Activated T-cell treated with anti-CD3 and anti-CD28 coated beads, Interleukin-2, amount 50 U/mL, for 4 hours (primary cell): ENCODE measurements at regions not wholly inside any gene's neighbourhood (a gene's known extent, or its start where the extent isn't known, plus 50 kb on each side); places are given as distances from the start of the nearest gene placed in this dataset.

ENCODE experiments used
- ATAC-seq, 2 donors: fragments of 200-7000 bp; cut with Tn5 transposase; one replicate each; pipeline ENCODE4 v1.10.0; 2021
- DNase-seq: peaks from one replicate; pipeline ENCODE4 v3.0.0-alpha.2; 2020
- H3K27me3 Mint-ChIP-seq: one replicate; pipeline ENCODE4 v1.8.0; 2021; ENCODE audit warnings: low read depth, mixed read lengths
- H3K36me3 Mint-ChIP-seq: one replicate; pipeline ENCODE4 v1.8.0; 2022; ENCODE audit warnings: mixed read lengths; ENCODE audit not compliant: insufficient read depth
- H3K4me1 Mint-ChIP-seq: one replicate; pipeline ENCODE4 v1.8.0; 2021; ENCODE audit warnings: low read depth, mixed read lengths
- H3K4me3 Mint-ChIP-seq: one replicate; pipeline ENCODE4 v1.8.0; 2021; ENCODE audit warnings: mild to moderate bottlenecking, moderate library complexity, mixed read lengths
- H3K9me3 Mint-ChIP-seq: one replicate; pipeline ENCODE4 v1.8.0; 2021; ENCODE audit warnings: mixed read lengths

- Mint-ChIP-seq H3K36me3 (no peaks in the 10 kb centered on the region), H3K27me3 (no peaks in the 10 kb centered on the region), H3K4me3 (no peak overlapping the region), H3K9me3 (no peaks in the 10 kb centered on the region), H3K4me1 (peaks cover 72% of the 10 kb centered on the region)
- DNase-seq (no peak), ATAC-seq (no peak)
Observed at GRCh38 chr10:3868271-3868664, 83.3 kb upstream of the KLF6 start.

GRCh38 chr10:3867454-3868270 lies 82.7 kb upstream of the KLF6 start:
- H3K4me3 Mint-ChIP-seq = peak overlapping the region; percentile 19
- no peaks in the 10 kb centered on the region for H3K36me3 Mint-ChIP-seq
- H3K27me3 Mint-ChIP-seq = no peaks in the 10 kb centered on the region
- peaks cover 66% of the 10 kb centered on the region for H3K4me1 Mint-ChIP-seq
- ATAC-seq (peak; percentile 79 to 83), DNase-seq (no peak)
- H3K9me3 Mint-ChIP-seq = no peaks in the 10 kb centered on the region

- Mint-ChIP-seq H3K9me3 (no peaks in the 10 kb centered on the region), H3K4me1 (peaks cover 53% of the 10 kb centered on the region), H3K27me3 (no peaks in the 10 kb centered on the region), H3K4me3 (peak overlapping the region; percentile 22), H3K36me3 (no peaks in the 10 kb centered on the region)
- DNase-seq = no peak
- peak; percentile 68 for ATAC-seq
Observed at GRCh38 chr10:3866332-3866731, 81.3 kb upstream of the KLF6 start.

- Mint-ChIP-seq H3K9me3 (no peaks in the 10 kb centered on the region), H3K36me3 (no peaks in the 10 kb centered on the region), H3K27me3 (no peaks in the 10 kb centered on the region), H3K4me1 (peaks cover 53% of the 10 kb centered on the region), H3K4me3 (peak overlapping the region; percentile 22)
- DNase-seq (no peak), ATAC-seq (peak in 1 of 2 donors; percentile 10)
Observed at GRCh38 chr10:3865565-3865964, 80.6 kb upstream of the KLF6 start.

- Mint-ChIP-seq H3K36me3 (no peaks in the 10 kb centered on the region), H3K9me3 (no peaks in the 10 kb centered on the region), H3K4me1 (peaks cover 24% of the 10 kb centered on the region), H3K27me3 (no peaks in the 10 kb centered on the region), H3K4me3 (no peak overlapping the region)
- ATAC-seq (no peak), DNase-seq (no peak)
Observed at GRCh38 chr10:3861795-3862194, 76.8 kb upstream of the KLF6 start.

- no peaks in the 10 kb centered on the region for H3K27me3 Mint-ChIP-seq
- peaks cover 6% of the 10 kb centered on the region for H3K4me1 Mint-ChIP-seq
- no peaks in the 10 kb centered on the region for H3K9me3 Mint-ChIP-seq
- H3K4me3 Mint-ChIP-seq = no peak overlapping the region
- ATAC-seq (no peak), DNase-seq (no peak)
- H3K36me3 Mint-ChIP-seq = no peaks in the 10 kb centered on the region
Observed at GRCh38 chr10:3858051-3858845, 73.2 kb upstream of the KLF6 start.

GRCh38 chr10:3857318-3857717 lies 72.3 kb upstream of the KLF6 start:
- no peak for ATAC-seq

GRCh38 chr10:3856593-3856992 lies 71.6 kb upstream of the KLF6 start:
- no peak for ATAC-seq
- Mint-ChIP-seq H3K4me1 (peaks cover 21% of the 10 kb centered on the region), H3K9me3 (no peaks in the 10 kb centered on the region), H3K27me3 (no peaks in the 10 kb centered on the region), H3K4me3 (no peak overlapping the region), H3K36me3 (no peaks in the 10 kb centered on the region)
- DNase-seq = no peak

More at GRCh38 chr10:3857318-3857717, 72.3 kb upstream of the KLF6 start:
- Mint-ChIP-seq H3K9me3 (no peaks in the 10 kb centered on the region), H3K27me3 (no peaks in the 10 kb centered on the region), H3K4me1 (peaks cover 13% of the 10 kb centered on the region), H3K4me3 (no peak overlapping the region), H3K36me3 (no peaks in the 10 kb centered on the region)
- no peak for DNase-seq

GRCh38 chr10:3853547-3854303 lies 68.7 kb upstream of the KLF6 start:
- no peak overlapping the region for H3K4me3 Mint-ChIP-seq
- ATAC-seq = no peak
- peaks cover 39% of the 10 kb centered on the region for H3K4me1 Mint-ChIP-seq
- no peaks in the 10 kb centered on the region for H3K9me3 Mint-ChIP-seq
- H3K36me3 Mint-ChIP-seq = no peaks in the 10 kb centered on the region
- DNase-seq = no peak
- H3K27me3 Mint-ChIP-seq = no peaks in the 10 kb centered on the region

GRCh38 chr10:3853016-3853415 lies 68.0 kb upstream of the KLF6 start:
- Mint-ChIP-seq H3K4me1 (peaks cover 44% of the 10 kb centered on the region), H3K27me3 (no peaks in the 10 kb centered on the region), H3K4me3 (no peak overlapping the region), H3K36me3 (no peaks in the 10 kb centered on the region), H3K9me3 (no peaks in the 10 kb centered on the region)
- no peak for ATAC-seq
- no peak for DNase-seq

GRCh38 chr10:3852147-3852904 lies 67.3 kb upstream of the KLF6 start:
- Mint-ChIP-seq H3K4me3 (peak overlapping the region; percentile 45), H3K9me3 (no peaks in the 10 kb centered on the region), H3K27me3 (no peaks in the 10 kb centered on the region), H3K36me3 (no peaks in the 10 kb centered on the region), H3K4me1 (peaks cover 46% of the 10 kb centered on the region)
- ATAC-seq (peak; percentile 93), DNase-seq (peak; percentile 56)

GRCh38 chr10:3850999-3851937 lies 66.3 kb upstream of the KLF6 start:
- no peaks in the 10 kb centered on the region for H3K9me3 Mint-ChIP-seq
- peaks cover 46% of the 10 kb centered on the region for H3K4me1 Mint-ChIP-seq
- no peak for DNase-seq
- peak in 1 of 2 donors; percentile 20 for ATAC-seq
- H3K27me3 Mint-ChIP-seq = no peaks in the 10 kb centered on the region
- H3K4me3 Mint-ChIP-seq = peak overlapping the region; percentile 45
- no peaks in the 10 kb centered on the region for H3K36me3 Mint-ChIP-seq
